EH (cell line): ENCODE measurements at regions not wholly inside any gene's neighbourhood (a gene's known extent, or its start where the extent isn't known, plus 50 kb on each side); places are given as distances from the start of the nearest gene placed in this dataset.
A peak's percentile ranks its signal among the peaks of the same experiment; 100 is the strongest.

Experiments used
- DNase-seq: peaks from one replicate; pipeline ENCODE4 v3.0.0-alpha.2; 2015; ENCODE audit warnings: low read depth

DNA sequence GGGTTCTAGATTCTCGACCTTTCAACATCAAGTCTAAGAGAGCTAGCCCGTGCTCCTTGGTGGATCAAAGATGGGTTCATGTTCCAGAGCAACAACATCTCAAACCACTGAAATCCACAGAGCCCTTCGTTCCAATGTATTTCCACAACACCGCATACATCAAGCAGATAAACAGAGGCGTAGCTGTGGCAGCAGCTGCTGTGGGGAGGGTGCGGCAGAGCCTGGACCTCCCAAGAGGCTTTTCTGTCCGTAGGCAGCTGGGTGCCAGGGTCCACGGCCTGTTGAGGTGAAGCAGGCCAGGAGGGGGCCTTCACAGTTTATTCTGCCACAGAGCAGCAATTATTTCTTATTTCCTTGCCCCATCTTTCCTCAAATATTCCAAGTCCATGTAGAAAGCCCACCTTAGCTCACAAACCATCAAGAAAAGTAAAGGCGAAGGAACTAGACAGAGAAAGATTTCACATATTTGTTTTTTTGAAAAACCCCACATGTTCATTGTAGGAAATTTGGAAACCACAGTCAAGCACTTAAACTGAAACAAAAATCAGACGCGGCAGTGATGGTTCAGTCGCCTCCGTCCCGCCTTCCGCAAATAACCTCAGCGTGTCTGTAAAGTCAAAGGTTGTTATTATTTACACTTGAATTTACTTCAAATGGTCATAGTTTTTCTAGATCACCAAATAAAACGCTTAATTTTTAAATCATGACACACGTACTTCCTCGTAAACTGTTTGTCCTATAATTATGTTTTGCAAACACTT lies 144.6 kb upstream of the FOXF1 start:
- no peak for DNase-seq

DNA sequence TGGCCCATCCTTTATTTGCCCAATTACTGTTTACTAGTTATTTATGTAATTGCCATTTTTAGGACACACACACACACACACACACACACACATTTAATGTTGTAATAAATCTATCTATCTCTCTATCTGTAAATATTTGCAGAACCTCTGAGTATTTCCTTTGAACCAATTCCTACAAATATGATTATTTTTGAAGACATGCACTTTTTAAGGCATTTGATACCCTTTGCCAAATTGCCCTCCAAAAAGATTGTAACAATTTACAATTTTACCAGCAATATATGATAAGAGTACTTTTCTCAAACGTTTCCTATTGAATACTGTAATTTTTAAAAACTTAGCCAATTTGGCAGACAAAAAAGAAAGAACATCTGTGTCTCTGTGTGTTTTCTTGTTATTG lies 143.8 kb upstream of the FOXF1 start:
- no peak for DNase-seq

DNA sequence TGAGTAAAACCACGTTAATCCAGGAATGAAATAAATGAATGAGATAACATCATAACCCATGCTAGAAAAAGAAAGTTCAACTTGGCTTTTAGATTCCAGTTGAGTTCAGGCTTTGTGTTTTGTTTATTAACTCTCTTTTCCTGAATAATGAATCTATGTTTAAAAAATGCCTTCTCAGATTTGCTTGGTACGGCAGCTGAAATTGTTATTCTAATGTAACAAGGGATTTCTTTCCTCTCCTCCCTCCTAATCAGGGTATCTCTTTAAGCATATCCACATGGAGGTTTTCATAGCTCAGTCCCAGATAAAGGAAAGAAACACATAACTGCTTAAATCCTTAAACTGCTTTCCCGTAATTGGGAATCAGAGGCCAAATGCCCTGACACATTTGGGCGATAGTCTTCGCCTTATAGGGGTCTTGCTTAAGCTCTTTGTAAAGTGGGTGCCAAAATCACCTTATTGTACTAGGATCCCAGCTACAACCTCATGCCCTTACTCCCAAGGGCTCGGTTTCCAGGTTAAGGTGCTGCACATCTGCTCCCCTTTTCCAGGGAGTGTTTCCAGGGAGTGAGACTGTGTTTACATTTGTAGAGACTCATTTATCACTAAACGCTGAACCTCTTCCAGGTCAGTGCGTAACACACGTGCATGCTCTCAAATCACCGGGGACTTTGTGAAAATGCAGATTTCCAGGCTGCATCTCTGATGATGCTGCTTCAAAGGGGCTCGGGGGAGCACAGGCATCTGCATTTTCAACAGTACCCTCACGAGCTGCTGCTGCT lies 142.8 kb upstream of the FOXF1 start:
- DNase-seq: peak; percentile 11

DNA sequence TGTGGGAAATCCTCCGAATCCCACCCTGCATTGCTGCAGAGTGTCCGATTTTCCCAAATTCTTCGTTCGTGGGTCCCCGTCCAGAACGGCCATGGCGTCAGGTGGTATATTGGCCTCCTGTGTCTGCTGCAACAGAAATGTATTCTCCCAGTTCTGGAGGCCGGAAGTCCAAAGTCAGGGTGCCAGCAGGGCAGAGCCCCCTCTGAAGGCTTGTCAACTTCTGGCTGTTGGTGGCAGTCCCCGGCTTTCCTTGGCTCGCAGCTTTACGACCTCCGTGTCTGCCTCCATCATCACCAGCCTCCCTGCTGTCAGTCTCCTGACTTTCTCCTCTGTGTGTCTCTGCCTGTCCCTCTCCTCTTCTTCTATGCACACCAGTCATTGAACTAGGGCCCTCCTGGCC lies 142.1 kb upstream of the FOXF1 start:
- DNase-seq: no peak

DNA sequence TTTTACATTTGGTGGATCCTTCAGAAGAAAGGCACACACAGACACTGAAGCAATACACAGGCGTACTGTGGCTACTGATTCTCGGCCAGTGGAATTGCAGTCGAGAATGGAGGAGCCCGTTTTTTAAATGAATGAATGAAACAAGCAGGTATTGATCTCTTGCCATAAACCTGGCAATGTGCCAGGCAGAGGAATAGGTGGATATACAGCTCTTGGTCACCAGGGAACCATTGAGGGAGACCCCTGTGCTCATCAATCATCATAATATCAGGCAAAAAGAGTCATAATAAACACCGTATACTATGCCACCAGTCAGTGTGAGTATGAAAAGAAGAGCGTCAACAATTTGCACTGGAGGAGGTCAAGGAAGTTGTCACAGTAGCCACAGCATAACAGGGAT lies 140.3 kb upstream of the FOXF1 start:
- no peak for DNase-seq

DNA sequence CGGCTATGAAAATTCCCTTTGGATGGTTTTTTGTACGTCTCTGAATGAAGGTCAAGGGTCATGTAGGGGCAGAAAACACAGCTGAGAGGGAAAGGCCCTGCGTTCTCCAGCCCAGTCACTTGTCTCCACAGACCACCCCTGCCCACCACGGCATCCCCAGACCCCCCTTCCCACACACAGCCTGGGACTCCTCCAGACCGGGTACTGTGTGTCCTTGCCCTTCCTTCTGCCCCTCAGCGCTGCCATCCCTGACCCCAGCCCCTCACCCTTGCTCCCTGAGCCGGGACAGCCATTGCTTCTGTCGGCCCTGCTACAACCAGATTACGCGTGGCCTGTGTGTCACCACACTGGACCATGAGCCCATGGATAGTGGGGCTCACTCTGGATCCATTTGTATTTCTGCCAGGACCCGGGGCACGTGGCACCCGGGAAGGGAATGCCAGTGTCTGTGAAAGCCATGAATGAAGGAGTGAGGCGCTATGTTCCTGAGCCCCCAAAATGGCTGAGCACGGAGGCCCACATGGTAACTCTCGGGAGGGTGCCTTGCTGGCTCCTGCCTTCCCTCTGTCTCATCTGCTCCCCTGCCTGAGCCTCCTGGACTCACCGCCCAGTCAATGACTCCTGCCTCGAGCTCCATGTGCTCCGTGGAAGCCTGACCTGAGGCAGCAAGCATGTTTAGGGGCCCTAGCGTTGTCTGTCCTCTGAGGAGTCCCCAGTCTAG lies 139.1 kb upstream of the FOXF1 start:
- DNase-seq: no peak

DNA sequence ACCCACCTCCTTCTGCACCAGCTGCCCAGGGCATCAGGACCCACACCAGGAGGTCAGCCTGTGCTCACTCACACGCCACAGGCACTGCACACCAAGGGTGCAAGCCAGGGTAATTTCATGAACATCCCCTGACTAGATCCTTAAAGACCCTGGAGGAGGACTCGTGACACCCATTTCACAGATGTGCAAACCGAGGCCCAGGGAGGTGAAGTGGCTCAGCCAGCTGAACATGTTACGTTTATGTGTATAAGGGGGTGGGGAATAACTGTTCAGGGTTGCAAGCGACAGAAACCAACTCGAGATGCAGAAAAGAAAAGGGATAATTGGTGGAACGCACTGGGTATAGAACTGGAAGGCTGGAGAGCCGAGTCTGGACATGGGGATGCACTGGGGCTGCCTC lies 138.1 kb upstream of the FOXF1 start:
- DNase-seq: no peak

DNA sequence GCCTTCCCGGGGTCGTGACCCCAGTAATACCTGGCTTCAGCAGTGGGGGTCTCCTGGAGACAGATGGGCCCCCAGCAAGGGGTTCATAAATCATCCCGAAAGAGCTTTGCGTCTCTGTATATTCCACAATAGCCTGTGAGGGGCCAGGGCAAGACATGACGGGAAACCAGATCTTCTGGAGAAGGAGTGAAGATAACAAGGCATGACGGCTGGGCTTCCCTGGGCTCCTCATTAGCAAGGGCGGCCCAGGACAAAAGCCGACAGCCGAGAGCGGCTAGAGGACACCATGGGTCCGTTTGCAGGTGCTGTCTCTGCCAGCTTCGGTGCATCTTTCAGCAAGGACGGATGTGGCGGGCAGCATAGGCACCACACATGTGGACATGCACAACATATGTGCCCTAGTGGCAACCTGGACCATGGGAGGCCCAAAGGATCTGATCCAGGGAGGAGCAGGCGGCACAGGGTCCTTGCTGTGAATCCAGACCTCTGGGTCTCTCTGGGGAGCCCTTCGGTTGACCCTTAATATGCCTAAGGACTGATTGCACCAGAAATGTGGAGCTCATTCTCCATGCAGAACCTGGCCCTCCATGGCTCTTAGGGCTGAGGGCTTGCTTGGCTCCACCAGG lies 136.9 kb upstream of the FOXF1 start:
- no peak for DNase-seq

DNA sequence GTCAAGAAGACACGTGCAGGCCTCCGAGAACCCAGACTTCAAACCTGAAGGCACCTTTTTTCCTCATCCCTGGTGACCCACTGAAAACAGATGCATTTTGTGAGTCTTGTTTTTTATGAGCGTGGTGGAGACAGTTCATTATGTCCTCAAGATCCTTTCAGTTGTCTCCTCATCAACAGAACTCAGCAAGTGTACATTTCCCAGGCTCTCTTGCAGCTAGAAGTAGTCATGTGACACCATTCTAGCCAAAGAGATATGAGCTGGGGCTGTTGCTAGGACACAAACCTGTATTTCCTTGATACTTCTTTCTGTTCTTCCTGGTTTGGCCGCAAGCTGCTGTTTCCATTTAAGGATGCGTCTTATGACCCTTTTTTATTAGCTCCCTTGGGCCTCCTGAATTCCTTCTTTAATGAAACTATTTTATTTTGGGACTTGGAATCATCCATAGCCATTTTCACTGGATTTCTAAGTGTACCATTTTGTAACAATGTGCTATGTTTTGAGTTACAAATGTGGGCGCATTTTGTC lies 135.7 kb upstream of the FOXF1 start:
- peak; percentile 50 for DNase-seq

DNA sequence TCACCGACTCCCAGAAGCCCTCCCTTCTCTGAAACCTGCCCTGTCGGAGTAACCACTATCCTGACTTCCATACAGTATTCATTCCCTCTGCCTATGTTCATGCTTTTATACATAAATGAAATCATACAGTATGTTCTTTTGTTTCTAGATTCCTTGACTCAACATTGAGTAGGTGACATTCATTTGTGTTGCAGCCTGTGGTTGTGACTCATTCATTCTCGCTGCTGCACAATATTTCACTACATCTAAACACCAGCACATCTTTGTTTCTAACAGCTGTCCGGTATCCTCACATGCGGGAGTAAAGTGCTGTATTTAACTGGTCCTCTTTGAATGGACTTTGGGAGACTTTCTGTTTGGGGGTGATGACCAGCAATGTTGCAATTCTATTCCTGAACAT lies 135.0 kb upstream of the FOXF1 start:
- DNase-seq: peak; percentile 87

DNA sequence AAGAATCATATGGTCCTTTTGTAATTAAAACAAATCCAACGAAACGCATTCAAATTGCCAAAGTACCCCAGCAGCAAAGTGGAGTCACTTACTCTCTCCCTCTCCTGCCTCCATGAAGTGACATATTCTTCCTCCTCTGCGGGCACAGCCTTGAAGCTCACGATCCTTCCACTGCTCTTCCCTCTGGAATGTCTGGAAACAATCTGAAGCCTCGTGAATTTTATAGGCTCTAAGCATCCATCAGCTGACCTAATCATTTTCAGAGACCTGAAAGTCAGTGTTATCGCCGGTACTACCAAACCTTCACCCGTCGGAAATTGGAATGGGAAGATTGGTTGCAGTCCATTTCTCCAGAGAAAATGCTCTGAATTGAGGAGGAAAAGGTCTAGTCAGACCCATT lies 134.5 kb upstream of the FOXF1 start:
- peak; percentile 71 for DNase-seq

DNA sequence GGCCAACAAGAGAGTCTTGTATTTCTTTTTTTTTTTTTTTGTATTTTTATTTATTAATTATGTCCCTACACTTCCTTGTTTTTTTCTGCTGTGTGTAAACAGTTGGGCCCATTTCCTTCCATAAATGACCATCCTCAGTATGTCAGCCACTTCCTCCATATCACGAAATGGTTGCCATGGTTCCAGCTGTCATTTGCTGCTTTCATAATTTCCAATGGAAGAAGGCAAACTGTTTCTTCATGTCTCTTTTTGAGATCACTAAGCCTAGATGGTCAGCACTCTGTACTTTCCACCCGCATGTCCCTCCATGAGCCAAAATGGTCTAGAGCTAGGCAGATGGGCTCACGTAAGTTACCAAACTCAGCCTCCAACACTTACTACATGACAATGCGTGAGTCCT lies 133.5 kb upstream of the FOXF1 start:
- no peak for DNase-seq

DNA sequence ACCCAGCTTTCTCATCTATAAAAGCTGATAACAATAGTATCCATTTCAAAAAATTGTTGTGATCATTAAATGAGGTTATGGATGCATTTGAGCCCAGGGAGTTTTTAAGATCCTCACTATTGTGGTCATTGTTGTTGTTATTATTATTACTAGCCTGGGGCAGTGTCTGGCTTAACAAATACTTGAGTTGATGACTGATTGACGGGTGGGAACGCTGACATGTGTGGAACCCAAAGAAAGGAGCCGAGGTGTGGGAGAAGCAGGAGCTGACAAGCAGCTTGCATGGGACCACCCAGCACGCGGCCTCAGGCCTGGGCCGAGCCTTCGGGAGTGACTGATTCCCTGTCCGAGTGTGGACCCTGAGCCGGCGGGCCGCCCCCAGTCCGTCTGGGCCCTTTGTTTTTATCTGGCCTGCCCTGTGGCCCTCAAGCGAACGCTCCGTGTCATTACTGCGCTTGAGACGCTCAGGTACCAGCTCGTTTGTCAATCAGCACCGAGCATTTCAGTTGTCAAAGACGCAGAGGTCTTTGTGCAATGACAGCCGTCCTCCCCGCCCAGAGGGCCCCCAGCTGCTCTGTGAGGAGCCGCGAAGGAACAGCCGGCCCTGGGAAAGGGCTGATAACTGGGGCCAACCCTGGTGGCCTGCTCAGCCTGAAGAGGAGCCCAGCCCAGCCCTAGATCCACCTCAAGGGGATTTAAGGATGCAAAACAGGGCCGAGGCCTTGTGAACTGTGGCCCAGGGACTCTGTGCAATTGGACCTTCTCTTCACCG lies 132.9 kb upstream of the FOXF1 start:
- DNase-seq: no peak

DNA sequence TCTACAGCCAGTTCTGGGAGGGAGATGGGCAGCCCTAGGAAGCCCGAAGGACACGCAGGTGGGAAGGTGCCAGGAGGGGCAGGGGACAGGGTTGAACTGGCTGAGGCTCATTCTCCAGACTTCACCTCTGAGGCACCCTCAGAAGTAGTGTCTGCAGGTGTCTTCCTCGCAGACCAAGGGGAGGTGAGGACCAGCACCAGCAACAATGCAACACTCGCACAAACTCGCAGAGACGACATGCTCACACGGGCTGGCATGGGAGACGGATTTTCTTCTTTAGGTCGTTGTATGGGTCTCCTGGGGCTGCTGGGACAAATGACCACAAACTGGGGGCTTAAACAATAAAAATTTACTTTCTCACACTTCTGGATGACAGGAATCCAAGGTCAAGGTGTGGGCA lies 132.2 kb upstream of the FOXF1 start:
- no peak for DNase-seq

DNA sequence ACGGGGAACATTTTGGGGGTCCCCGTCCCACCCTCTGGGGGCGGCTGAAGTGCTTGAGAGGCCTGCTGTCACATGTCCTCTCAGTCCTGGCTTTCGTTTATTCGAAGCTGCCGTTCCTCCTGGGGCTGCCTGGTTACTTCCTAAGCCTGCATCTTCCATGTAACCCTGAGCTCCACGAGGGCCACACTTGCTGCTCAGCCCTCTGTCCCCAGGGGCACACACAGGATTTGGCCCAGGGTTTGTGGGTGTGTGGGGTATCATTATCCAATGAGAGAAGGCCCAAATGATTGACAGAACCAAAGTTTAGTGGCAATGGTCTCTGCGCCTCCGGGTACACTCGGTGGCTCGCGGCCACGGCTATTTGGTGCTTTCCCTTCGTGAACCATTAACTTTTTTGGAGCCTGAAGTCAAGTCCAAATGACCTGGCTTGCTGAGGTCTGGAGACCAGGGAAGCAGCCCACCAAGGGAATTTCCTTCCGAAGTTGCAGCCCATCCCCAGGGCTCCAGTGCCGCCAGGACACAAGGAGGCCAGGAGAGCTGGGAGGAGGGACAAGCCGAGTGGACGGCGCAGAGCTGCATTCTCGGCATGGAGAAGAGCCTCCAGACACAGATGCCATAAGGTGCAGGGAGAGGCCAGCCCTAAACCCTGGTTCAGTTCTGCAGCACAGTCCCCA lies 131.4 kb upstream of the FOXF1 start:
- DNase-seq: no peak

DNA sequence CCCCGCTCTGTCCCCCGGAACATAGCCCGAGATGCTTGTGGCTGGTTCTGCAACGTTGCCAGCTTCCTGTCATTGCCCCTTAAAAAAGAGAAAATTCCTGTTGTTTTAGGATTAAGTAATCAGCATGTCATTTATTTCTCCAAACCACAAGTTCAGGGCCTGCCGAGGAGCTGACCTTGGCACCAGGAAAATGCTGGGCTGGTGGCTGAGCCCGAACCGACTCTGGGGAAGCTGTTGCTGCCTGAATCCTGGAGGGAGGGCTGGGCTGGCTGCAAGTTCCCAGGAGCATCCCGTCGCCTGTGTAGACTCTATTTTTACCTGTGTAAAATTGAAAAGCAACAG lies 130.9 kb upstream of the FOXF1 start:
- DNase-seq: peak; percentile 78

DNA sequence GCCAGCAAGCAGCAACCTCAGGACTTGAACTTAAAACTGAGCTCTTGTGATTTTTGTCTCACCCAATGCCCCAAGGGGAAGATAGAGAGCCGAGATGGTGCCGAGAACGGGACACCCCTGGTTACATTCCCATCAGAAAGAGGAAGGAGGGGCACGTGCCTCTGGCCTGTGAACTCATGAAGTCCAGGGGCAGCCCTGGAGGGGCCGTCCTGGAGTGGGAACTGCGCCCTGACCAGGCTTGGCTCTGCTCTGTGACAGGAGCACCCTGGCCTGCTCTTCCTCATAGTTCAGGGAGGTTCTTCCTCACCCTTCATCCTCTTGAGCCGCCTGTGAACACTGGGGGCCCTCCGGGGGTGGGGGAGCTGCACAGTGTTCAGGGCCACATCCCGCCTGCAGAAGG lies 130.3 kb upstream of the FOXF1 start:
- DNase-seq: no peak

DNA sequence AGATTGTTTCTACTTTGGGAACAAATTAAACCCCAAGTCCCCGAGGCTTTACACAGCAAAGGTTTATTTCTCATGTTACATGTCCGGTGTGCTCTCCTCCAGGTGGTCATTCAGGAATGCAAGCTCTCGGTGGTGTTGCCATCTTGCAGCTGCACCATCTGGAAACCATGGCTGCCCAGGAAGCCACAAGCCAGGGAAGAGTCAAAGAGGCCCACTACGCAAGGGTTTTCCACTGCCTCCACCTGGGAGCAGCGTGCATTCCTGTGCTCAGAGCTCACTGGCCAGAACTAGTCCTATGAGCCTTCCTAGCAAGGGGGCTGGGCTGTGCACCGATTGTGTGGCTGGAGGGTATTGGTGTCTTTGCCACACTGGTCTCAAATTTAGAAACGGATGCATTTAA lies 128.8 kb upstream of the FOXF1 start:
- no peak for DNase-seq

DNA sequence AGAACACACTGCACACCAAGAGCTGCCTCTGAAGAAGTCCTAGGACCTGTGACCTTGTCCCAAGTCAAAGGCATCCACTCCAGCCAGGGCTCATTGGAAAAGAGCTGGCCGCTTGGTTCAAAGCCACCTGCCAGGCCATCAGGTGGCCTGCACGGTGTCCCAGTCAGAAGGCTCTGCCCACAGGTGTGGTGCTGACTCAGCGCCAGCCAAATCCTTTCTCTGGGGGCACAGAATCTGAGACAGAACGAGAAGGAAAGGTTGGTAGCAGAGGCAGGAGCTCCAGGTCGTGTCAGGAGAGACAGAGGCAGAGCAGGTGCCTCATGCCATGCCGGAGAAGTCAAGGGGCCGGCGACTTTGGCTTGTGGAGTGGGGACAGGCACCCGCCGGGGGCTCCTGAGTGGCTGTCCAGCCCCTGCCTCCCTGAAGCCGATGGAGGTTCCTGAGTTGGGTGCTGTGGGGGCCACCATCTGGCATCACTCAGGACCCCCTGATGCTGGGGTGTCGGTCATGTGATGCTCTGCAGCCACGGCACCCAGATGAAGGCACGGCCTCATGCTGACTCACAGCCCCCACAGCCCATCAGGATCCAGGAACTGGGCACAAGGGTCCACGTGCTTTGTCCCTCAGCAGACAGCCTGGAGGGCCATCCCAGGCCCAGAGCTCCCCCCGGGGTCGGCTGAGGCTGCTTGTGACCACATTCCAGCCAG lies 128.1 kb upstream of the FOXF1 start:
- no peak for DNase-seq

DNA sequence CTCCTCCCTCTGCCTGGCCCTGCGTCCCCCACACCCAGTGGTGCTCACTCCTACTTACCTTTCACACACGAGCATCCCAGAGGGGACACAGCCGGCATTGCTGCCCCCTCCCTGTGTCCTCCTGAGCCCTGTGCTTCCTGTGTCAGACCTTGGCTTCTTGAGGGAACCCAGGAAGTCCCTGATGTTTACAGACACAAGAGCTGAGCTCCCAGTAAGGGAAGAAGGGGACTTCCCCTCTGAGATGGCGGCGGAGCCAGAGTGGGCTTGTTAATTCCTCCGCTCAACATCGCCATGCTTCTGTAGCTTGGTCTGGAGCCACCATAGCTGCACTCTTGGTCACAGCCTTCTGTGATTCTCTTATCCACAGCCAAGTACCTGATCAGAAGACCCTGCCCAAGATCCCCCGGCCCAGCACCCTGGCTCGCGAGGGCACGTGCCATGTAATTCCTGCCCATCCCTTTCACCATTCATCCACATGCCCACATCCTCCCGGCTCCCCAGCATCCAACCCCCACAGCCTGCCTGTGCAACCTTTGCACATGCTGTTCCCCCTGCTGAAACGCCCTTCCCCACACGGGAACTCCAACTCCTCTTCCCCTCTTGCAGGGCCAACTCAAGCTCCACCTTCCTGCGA lies 127.4 kb upstream of the FOXF1 start:
- DNase-seq: no peak
